Urinary bladder (tissue), 3 donors: ENCODE measurements at regions not wholly inside any gene's neighbourhood (a gene's known extent, or its start where the extent isn't known, plus 50 kb on each side); places are given as distances from the start of the nearest gene placed in this dataset.
A peak's percentile ranks its signal among the peaks of the same experiment; 100 is the strongest.
"Not testable (repeated sequence)": the region's sequence is repeated elsewhere in the genome, so short reads cannot be mapped to it uniquely, and the experiment has no call there.

Experiments
- DNase-seq: peaks from one replicate; pipeline ENCODE4 v3.0.0-alpha.2; 2015; ENCODE audit errors: extremely low spot score
- H3K27ac ChIP-seq: one replicate; pipeline ENCODE4 v1.5.1; 2013; ENCODE audit warnings: low read depth, mild to moderate bottlenecking, moderate library complexity
- H3K36me3 ChIP-seq: one replicate; pipeline ENCODE4 v1.6.1; 2013; ENCODE audit warnings: mild to moderate bottlenecking, moderate library complexity; ENCODE audit not compliant: insufficient read depth
- H3K4me1 ChIP-seq: one replicate; pipeline ENCODE4 v1.6.1; 2013; ENCODE audit warnings: mild to moderate bottlenecking, moderate library complexity; ENCODE audit not compliant: insufficient read depth
- H3K4me3 ChIP-seq: one replicate; pipeline ENCODE4 v1.5.1; 2013; ENCODE audit warnings: low read depth, low read length
- WGBS: extraction: QIAGEN DNeasy Blood & Tissue Kit; methylation state at CpG from one replicate; pipeline ENCODE4 v1.1.7; 2013; 5-methylcytosine and 5-hydroxymethylcytosine counted together
- donor health status: healthy with polysubstance abuse.
- donor health status: healthy.

DNA sequence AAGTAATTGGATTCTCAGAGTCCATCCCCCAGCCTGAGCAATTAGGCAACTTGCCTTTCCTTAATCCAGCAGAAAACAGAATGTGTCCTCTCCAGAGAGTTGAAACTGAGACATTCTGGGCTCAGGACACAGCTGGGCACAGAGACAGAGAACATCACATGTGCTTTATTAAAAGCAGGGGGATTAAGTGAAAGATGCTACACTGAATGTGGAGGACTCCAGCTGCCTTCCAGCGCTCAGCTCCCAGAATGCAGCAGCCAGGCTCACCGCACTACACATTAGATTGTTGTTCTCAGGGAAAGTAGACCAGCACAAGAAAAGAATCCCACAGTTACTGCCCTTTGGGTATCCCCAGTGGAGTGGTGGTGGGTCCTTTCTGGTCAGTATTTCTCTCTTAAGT, 141.6 kb upstream of the IL12B start:
- WGBS = 41% methylated on average over 2 of the region's 2 CpGs
- peak; percentile 31 for DNase-seq
- Histone ChIP-seq H3K27ac (no peak overlapping the region), H3K36me3 (no peaks in the 10 kb centered on the region), H3K4me1 (no peaks in the 10 kb centered on the region), H3K4me3 (no peak overlapping the region)

DNA sequence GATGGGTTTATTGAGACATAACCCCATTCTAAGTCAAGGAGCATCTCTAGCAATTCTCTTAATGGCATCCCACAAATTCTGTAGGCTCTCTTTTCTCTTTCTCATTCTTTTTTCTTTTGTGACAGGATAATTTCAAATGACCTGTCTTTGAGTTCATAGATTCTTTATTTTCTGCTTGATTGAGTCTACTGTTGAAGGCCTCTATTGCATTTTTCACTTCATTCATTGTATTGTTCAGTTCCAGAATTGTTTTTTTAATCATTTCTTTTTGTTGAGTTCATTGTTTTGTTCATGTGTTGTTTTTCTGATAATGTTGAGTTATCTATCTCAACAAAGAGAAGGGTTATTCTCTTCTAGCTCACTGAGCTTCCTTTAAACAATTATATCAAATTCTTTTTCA, 144.7 kb upstream of the IL12B start:
- Histone ChIP-seq H3K27ac (no peak overlapping the region), H3K4me3 (no peak overlapping the region), H3K36me3 (no peaks in the 10 kb centered on the region), H3K4me1 (no peaks in the 10 kb centered on the region)
- no peak for DNase-seq

DNA sequence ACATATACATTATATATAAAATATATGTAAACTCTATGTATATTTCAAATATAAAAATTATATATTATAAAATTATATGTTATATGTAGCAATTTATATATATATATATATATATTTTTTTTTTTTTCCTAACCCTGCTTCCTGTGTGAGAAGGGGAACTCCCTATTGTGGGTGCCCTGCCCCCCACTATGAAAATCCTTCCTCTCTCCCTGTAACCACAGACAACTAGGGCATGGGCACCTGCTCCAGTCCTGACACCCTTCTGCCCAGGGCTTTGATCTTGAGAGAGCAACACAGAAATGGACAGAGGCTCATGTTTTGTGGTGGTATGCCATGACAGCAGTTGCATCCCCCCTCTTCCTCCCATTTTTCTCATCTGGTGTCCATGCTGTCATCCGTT, 148.7 kb upstream of the IL12B start:
- no peak overlapping the region for H3K27ac ChIP-seq
- 82% methylated on average over 1 of the region's 1 CpG for WGBS
- H3K36me3 ChIP-seq = no peaks in the 10 kb centered on the region
- H3K4me3 ChIP-seq = no peak overlapping the region
- H3K4me1 ChIP-seq = no peaks in the 10 kb centered on the region
- DNase-seq = no peak

DNA sequence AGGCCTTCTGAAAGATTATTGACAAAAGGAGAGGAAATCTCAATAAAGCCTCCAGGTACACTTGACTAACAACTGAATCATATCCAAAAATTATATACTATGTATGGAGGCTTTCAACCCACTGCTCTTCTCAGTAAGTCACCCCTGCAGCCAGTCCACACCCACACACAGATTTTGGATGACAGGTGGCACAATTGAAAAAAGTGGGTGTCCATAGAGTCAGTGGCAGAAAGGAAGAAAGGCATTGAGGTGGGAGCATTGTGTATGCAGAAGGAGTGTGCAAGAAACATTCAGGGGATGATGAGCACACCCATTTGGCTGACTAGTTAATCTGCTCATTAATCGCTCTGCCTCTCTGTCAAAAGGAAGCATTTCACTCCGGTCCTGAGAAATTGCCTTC, 150.6 kb upstream of the IL12B start:
- no peak for DNase-seq
- WGBS = 93% methylated on average over 2 of the region's 2 CpGs

DNA sequence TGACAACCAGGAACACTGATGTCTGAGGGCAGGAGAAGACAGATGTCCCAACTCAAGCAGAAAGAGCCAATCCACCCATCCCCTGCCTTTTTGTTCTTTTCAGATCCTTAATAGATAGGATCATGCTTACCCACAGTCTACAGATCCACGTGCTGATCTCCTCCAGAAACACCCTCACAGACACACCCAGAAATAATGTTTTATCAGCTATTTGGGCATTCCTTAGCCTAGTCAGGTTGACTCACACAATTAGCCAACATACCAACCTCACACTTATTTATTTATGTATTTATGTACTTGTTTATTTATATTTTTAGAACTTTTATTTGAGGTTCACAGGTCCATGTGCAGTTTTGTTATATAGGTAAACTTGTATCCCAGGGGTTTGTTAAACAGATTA, 151.5 kb upstream of the IL12B start:
- no peaks in the 10 kb centered on the region for H3K4me1 ChIP-seq
- 80% methylated on average over 1 of the region's 1 CpG for WGBS
- DNase-seq = no peak
- no peaks in the 10 kb centered on the region for H3K36me3 ChIP-seq
- no peak overlapping the region for H3K27ac ChIP-seq
- no peak overlapping the region for H3K4me3 ChIP-seq

More for the DNA sequence above, 150.6 kb upstream of the IL12B start:
- H3K36me3 ChIP-seq = no peaks in the 10 kb centered on the region
- H3K4me1 ChIP-seq = no peaks in the 10 kb centered on the region
- H3K27ac ChIP-seq = no peak overlapping the region
- no peak overlapping the region for H3K4me3 ChIP-seq

DNA sequence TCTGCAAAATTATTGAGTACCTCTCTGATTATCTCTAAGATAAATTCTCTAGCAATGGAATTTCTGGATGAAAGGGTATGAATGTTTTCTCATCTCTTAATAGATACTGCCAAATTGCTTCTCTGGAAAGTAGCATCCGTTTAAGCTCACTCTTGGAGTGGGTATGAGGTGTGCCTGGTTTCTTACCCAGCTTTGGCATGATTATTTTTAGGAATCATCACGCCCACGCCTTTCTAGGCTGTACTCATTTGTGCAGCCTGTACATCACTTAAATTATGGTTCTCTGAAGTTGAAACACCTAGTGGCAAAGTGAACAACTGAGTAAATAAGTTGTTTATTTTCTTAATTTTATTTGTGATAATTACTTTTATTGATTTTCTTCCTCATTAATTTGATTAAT, 156.5 kb upstream of the IL12B start:
- WGBS = 87% methylated on average over 3 of the region's 3 CpGs
- no peak overlapping the region for H3K4me3 ChIP-seq
- DNase-seq = no peak

DNA sequence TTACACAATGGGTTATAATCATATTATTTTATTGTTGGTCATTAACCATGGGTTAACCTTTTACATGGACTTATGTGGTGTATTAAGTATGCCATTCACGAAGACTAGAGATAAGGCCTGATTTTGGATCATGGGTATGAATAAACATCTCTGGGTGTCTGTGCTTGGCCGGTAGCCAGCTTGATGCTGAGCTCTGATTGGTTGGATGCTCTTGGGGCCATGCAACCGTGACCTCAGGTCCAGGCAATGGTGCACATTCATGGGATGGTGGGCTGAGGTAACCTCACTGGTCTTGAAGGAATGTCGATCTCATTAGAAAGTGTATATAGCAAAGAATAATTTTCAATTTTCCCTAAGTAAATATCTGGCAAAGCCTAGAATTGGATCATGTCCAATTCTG, 158.2 kb upstream of the IL12B start:
- no peaks in the 10 kb centered on the region for H3K4me1 ChIP-seq
- H3K36me3 ChIP-seq = no peaks in the 10 kb centered on the region
- no peak for DNase-seq
- H3K27ac ChIP-seq = no peak overlapping the region
- 54% methylated on average over 4 of the region's 4 CpGs for WGBS
- no peak overlapping the region for H3K4me3 ChIP-seq

More for the DNA sequence above, 156.5 kb upstream of the IL12B start:
- Histone ChIP-seq H3K36me3 (no peaks in the 10 kb centered on the region), H3K27ac (no peak overlapping the region), H3K4me1 (no peaks in the 10 kb centered on the region)

DNA sequence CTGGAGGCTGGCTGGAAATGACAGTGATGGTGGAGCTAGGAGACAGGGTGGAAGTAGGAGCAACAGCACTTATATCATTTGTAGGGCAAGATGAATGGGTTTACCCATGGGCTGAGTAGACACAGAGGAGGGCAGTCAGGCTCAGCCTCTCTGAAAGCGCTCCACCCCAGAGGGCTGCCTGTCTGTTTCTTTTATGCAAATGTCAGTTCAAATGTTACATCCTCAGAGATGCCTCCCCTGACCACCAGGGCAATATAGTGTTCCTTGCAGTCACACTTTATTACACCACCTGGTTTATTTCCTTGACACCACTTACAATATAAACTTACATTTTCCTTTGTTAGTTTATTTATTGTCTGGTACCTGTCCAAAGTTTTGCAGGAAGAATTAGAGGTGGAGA, 159.5 kb upstream of the IL12B start:
- no peak for DNase-seq
- WGBS = 95% methylated on average over 1 of the region's 1 CpG

DNA sequence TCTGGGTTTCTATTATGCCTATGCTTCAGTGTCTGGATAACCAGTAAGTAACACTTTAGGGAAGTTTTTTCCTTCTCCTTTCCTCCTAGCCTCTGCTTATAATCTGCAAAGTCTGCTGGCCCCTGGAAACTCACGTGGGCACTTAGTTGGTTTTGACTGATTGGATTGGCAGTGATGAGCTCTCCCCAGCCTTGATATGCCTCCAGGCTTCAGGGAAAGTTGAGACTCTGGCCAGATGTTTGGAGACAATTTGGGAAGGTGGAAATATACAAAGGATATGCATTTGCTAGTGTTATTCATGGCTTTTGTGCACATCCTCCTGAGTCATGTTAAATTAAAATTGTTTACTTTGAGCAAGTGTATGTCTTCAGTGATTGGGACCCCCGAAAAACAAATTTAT, 160.2 kb upstream of the IL12B start:
- no peak for DNase-seq
- H3K27ac ChIP-seq = no peak overlapping the region
- WGBS = 64% methylated on average over 2 of the region's 2 CpGs
- H3K36me3 ChIP-seq = no peaks in the 10 kb centered on the region
- no peak overlapping the region for H3K4me3 ChIP-seq
- H3K4me1 ChIP-seq = no peaks in the 10 kb centered on the region

More for the DNA sequence above, 159.5 kb upstream of the IL12B start:
- H3K27ac ChIP-seq = no peak overlapping the region
- H3K4me1 ChIP-seq = no peaks in the 10 kb centered on the region
- H3K36me3 ChIP-seq = no peaks in the 10 kb centered on the region
- H3K4me3 ChIP-seq = no peak overlapping the region

DNA sequence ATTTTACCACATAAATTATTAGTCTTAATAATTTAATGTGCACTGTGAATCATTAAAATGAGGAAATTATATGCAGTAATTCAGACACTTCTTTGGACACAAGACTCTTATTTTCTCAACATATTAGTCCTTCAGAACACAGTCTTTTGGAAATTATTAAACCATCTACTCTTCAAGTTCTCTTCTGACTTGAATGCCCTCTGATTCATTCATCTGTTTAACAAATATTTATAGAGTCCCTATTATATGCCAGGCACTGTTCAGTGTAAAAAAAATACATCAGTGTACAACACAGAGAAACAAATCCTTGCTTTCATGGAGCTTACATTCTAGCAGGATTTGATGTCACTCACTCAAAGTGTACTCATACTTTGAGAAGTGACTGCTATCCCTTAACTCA, 163.4 kb upstream of the IL12B start:
- no peak for DNase-seq
- H3K4me1 ChIP-seq = no peaks in the 10 kb centered on the region
- H3K36me3 ChIP-seq = no peaks in the 10 kb centered on the region
- no peak overlapping the region for H3K4me3 ChIP-seq
- H3K27ac ChIP-seq = no peak overlapping the region

DNA sequence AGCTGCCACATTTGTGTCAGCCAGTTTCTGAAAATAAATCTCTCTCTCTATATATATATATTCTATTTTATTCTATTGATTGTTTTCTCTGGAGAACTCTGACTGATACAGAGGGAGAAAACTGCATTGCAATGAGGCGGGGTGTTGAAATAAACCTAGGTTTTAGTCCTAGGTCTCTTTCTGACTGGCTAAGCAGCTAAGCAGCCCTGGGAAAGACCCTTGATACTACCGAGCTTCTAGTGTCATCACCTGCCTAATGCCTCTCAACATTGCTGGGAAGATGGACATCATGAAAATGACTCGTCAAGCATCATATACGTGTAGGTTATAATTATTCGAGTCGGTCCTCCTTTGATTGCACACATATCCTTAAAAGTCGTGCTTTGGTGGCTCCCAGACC, 166.5 kb upstream of the IL12B start:
- H3K4me1 ChIP-seq = no peaks in the 10 kb centered on the region
- H3K27ac ChIP-seq = no peak overlapping the region
- DNase-seq = no peak
- WGBS = 92% methylated on average over 7 of the region's 7 CpGs
- H3K4me3 ChIP-seq = no peak overlapping the region
- no peaks in the 10 kb centered on the region for H3K36me3 ChIP-seq

DNA sequence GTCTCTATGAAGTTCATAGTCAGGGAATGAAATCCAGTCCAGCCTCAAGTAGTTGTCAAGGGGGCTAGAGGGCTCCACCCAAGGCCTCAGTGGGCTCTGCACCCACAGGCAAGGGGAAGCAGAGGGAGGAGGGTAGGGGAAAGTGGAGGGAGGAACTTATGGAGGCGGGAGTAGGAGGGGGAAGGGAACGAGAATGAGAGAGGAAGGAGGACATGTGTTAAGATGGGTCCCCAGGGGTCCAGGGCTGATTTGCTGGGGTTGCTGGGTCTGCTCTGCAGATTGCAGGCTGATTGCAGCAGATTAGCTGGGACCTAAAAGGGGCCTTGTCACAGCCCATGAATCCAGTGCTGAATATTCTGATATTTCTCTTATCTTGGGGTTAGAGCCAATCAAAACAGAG, 166.9 kb upstream of the IL12B start:
- Histone ChIP-seq H3K4me1 (no peaks in the 10 kb centered on the region), H3K27ac (no peak overlapping the region), H3K36me3 (no peaks in the 10 kb centered on the region), H3K4me3 (no peak overlapping the region)
- no peak for DNase-seq
- 52% methylated on average over 2 of the region's 2 CpGs for WGBS

DNA sequence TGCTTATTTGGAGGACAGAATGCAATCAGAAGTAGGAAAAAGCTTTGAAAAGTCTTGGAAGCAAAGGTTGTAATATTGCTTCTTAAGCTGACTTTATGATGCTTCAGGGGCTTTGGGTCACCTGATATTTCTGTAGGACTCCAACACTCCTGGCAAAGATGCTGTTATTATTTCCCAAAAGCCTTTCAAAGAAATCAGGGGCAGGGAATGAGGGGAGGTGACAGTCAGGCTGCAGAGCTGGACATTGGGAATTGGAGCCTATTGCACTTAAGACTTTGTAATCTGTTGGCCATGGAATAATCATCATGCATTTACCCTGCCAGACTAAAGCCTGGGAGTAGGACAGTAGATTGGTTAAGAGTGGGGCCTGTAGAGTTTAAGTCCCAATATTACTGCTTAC, 168.3 kb upstream of the IL12B start:
- DNase-seq = no peak
- H3K4me1 ChIP-seq = no peaks in the 10 kb centered on the region
- H3K4me3 ChIP-seq = no peak overlapping the region
- H3K27ac ChIP-seq = no peak overlapping the region
- no peaks in the 10 kb centered on the region for H3K36me3 ChIP-seq

DNA sequence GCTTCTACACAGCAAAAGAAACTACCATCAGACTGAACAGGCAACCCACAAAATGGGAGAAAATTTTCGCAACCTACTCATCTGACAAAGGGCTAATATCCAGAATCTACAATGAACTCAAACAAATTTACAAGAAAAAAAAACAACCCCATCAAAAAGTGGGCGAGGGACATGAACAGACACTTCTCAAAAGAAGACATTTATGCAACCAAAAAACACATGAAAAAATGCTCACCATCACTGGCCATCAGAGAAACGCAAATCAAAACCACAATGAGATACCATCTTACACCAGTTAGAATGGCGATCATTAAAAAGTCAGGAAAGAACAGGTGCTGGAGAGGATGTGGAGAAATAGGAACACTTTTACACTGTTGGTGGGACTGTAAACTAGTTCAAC, 171.8 kb upstream of the IL12B start:
- WGBS = 97% methylated on average over 4 of the region's 4 CpGs
- H3K36me3 ChIP-seq, DNase-seq, H3K4me3 ChIP-seq, H3K27ac ChIP-seq, H3K4me1 ChIP-seq: not testable (repeated sequence)

DNA sequence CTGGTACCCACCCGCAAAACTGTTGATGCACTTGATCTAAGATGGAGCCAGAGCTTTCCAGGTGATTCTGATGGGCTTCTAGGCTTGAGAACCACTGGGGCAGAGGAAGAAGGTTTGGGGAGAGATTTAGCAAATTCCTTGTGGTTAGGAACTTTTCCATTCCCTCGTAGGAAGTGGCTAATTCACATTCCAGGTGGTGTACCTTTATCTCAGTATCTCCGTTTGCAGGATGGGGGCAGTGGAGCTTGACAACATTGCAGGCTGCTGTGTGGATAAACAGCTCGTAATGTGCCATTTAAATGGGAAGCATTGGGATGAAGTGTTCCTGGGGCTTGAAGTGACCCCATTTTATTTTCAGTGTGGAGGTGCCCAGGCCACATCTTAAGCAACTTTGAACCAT, 172.9 kb upstream of the IL12B start:
- H3K27ac ChIP-seq = no peak overlapping the region
- no peak overlapping the region for H3K4me3 ChIP-seq
- 88% methylated on average over 4 of the region's 4 CpGs for WGBS
- H3K4me1 ChIP-seq = peaks cover 1% of the 10 kb centered on the region
- H3K36me3 ChIP-seq = no peaks in the 10 kb centered on the region
- DNase-seq = no peak
